Lung (tissue), 11 donors: ENCODE measurements at regions not wholly inside any gene's neighbourhood (a gene's known extent, or its start where the extent isn't known, plus 50 kb on each side); places are given as distances from the start of the nearest gene placed in this dataset.
A peak's percentile ranks its signal among the peaks of the same experiment; 100 is the strongest.

Experiments used
- ATAC-seq: fragments of 200-7000 bp; cut with Tn5 transposase; one replicate; pipeline ENCODE4 v1.9.1; 2020; ENCODE audit warnings: moderate number of reproducible peaks; ENCODE audit not compliant: insufficient read depth, low FRiP score
- DNase-seq, 3 donors: peaks; one replicate each; pipeline ENCODE4 v3.0.0-alpha.2; 2013 to 2017
- H3K27ac ChIP-seq, 2 donors: one replicate each; pipeline ENCODE4 v1.5.1; 2013; ENCODE audit warnings: mild to moderate bottlenecking in 2 of 2, moderate library complexity in 2 of 2, control low read depth in 1 of 2, inconsistent platforms in 1 of 2, low read depth in 1 of 2, low read length in 1 of 2
- H3K27me3 ChIP-seq, 3 donors: one replicate each; pipeline ENCODE4 v1.5.1; 2013; ENCODE audit warnings: low read length in 2 of 3; ENCODE audit not compliant: control insufficient read depth in 3 of 3, insufficient read depth in 3 of 3
- H3K36me3 ChIP-seq, 4 donors: one replicate each; pipeline ENCODE4 v1.5.1; 2013; ENCODE audit warnings: low read length in 4 of 4, mild to moderate bottlenecking in 1 of 4, moderate library complexity in 1 of 4; ENCODE audit not compliant: control insufficient read depth in 4 of 4, insufficient read depth in 4 of 4
- H3K4me1 ChIP-seq, 5 donors: one replicate each; pipeline ENCODE4 v1.5.1; 2013; ENCODE audit warnings: low read length in 5 of 5, mild to moderate bottlenecking in 2 of 5, moderate library complexity in 1 of 5; ENCODE audit not compliant: control insufficient read depth in 5 of 5, insufficient read depth in 5 of 5
- H3K4me3 ChIP-seq: one replicate; pipeline ENCODE4 v1.5.1; 2013; ENCODE audit warnings: mild to moderate bottlenecking, control low read depth, moderate library complexity
- H3K9ac ChIP-seq, 2 donors: one replicate each; pipeline ENCODE4 v1.5.1; 2013; ENCODE audit warnings: low read length in 2 of 2, control low read depth in 1 of 2; ENCODE audit not compliant: insufficient read depth in 1 of 2
- H3K9me3 ChIP-seq, 4 donors: one replicate each; pipeline ENCODE4 v1.5.1; 2013; ENCODE audit warnings: low read length in 3 of 4, mild to moderate bottlenecking in 1 of 4, moderate library complexity in 1 of 4; ENCODE audit not compliant: control insufficient read depth in 4 of 4, insufficient read depth in 3 of 4
- WGBS, 2 donors: extraction: QIAGEN DNeasy Blood & Tissue Kit; methylation state at CpG; one replicate each; pipeline ENCODE4 v1.1.7; 2013; 5-methylcytosine and 5-hydroxymethylcytosine counted together
- TF ChIP-seq, protein P1 (sequence below): IDR thresholded peaks from 2 replicates; pipeline ENCODE4 v1.5.1; 2012; ENCODE audit warnings: mild to moderate bottlenecking; ENCODE audit errors: control extremely low read depth, extremely low read depth
- donor health status: control.
- donor health status: control.
- donor health status: Bipolar disorder and iron deficiency.
- donor health status: healthy.
- donor health status: DM: yes; HTN: yes; CAD: no.

DNA sequence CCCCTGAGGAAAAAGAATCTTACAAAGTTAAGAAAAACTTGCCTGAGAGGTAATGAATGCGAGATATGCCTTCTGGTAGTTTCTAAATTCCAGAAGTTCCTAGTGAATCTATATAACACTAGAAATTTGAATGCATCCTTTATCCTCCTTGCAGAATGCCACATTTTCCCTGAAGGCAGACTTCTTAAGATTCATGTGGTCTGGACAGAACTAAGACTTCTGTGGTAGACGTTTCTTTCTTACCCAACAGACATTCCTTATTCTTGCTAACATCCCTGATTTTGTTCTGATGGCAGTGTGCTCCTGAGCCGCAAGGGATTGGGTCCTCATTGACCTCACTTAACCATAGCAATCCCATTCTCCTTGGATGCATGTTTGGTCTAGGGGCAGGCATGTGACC lies 121.3 kb upstream of the PAPPA2 start:
- H3K9ac ChIP-seq: no peak overlapping the region
- H3K4me1 ChIP-seq: no peaks in the 10 kb centered on the region
- H3K27ac ChIP-seq: no peak overlapping the region
- no peak for DNase-seq
- ATAC-seq: no peak
- 79 to 89% methylated on average over 3 of the region's 3 CpGs for WGBS, 2 donors
- no peak overlapping the region for H3K4me3 ChIP-seq
- TF ChIP-seq, protein P1, sequence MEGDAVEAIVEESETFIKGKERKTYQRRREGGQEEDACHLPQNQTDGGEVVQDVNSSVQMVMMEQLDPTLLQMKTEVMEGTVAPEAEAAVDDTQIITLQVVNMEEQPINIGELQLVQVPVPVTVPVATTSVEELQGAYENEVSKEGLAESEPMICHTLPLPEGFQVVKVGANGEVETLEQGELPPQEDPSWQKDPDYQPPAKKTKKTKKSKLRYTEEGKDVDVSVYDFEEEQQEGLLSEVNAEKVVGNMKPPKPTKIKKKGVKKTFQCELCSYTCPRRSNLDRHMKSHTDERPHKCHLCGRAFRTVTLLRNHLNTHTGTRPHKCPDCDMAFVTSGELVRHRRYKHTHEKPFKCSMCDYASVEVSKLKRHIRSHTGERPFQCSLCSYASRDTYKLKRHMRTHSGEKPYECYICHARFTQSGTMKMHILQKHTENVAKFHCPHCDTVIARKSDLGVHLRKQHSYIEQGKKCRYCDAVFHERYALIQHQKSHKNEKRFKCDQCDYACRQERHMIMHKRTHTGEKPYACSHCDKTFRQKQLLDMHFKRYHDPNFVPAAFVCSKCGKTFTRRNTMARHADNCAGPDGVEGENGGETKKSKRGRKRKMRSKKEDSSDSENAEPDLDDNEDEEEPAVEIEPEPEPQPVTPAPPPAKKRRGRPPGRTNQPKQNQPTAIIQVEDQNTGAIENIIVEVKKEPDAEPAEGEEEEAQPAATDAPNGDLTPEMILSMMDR: no peak
- no peaks in the 10 kb centered on the region for H3K27me3 ChIP-seq
- H3K9me3 ChIP-seq: peaks cover 0 to 8% (median 4%) of the 10 kb centered on the region in 4 donors
- H3K36me3 ChIP-seq: no peaks in the 10 kb centered on the region

DNA sequence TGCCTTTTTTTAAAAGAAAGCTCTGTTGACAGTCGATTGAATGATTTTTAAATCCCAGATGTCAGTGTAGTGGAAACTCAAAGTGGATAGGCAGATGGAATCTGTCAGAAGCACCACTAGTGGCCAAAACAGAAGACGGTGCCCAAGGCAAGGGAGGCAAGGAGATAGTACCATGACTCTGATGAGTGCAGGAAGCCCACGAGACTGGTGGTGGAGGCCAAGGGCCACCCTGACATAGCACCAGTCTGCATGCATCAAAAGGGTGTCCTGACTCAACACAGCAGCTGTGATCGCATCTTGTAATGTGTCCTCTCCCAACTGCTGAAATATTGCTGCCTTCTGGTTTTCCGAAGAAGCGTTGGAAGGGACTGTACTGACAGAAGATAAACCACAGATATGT lies 124.1 kb upstream of the PAPPA2 start:
- no peaks in the 10 kb centered on the region for H3K27me3 ChIP-seq
- TF ChIP-seq, protein P1: no peak
- no peaks in the 10 kb centered on the region for H3K36me3 ChIP-seq
- H3K4me1 ChIP-seq: no peaks in the 10 kb centered on the region
- ATAC-seq (no peak), DNase-seq (peak; percentile 3 to 26 (median 15))
- H3K9ac ChIP-seq: no peak overlapping the region
- no peak overlapping the region for H3K27ac ChIP-seq
- WGBS, 2 donors: 63 to 78% methylated on average over 6 of the region's 6 CpGs
- no peaks in the 10 kb centered on the region for H3K9me3 ChIP-seq
- no peak overlapping the region for H3K4me3 ChIP-seq

DNA sequence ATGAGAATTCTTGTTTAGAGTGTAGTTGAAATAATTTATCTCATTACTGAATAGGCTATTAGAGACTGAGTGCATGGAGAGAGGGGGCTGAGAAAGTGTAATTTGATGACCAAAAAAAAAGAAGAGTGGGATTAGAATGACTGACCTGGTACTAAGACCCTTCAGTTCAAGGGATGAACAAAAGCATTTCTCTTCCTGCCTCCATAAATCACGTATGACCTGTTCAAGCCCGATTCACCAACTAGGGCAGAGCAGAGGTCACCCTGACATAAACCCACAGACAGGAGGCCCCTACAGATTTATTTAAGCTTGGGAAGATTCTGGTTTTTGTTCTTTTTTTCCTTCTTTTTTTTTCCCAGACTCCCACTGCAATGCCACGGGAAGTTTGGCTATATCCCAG lies 123.7 kb upstream of the COP1 start:
- DNase-seq (no peak), ATAC-seq (no peak)
- no peaks in the 10 kb centered on the region for H3K4me1 ChIP-seq
- TF ChIP-seq, protein P1: no peak
- H3K27me3 ChIP-seq: no peaks in the 10 kb centered on the region
- no peak overlapping the region for H3K9ac ChIP-seq
- H3K36me3 ChIP-seq: no peaks in the 10 kb centered on the region
- H3K9me3 ChIP-seq: no peaks in the 10 kb centered on the region
- WGBS, 2 donors: 41 to 60% methylated on average over 3 of the region's 3 CpGs
- H3K4me3 ChIP-seq: no peak overlapping the region
- H3K27ac ChIP-seq: no peak overlapping the region

DNA sequence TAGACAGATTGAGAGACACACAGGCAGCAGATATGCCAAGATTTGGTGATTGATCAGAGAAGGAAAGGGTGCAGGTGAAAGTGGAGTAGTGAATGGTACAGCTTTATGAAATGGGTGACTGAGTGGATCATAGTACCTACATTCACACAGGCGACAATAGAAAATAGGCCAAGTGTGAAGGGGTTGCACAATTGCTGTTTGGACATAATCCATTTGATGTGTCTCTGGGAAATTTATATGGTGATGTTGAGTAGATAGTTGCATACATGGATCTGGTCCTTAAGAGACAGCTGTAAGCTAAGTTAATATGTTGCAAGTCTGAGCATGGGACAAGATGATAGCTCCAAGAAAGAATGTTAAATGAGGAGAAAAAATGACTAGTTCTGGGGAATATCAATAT lies 118.6 kb upstream of the COP1 start:
- Histone ChIP-seq H3K9me3 (no peaks in the 10 kb centered on the region), H3K4me3 (no peak overlapping the region), H3K4me1 (no peaks in the 10 kb centered on the region), H3K27me3 (no peaks in the 10 kb centered on the region), H3K36me3 (no peaks in the 10 kb centered on the region), H3K27ac (no peak overlapping the region), H3K9ac (no peak overlapping the region)
- ATAC-seq (no peak), DNase-seq (no peak)
- TF ChIP-seq, protein P1: no peak
- WGBS, 2 donors: 89 to 94% methylated on average over 1 of the region's 1 CpG
